H7 (cell line): ENCODE measurements at regions not wholly inside any gene's neighbourhood (a gene's known extent, or its start where the extent isn't known, plus 50 kb on each side); places are given as distances from the start of the nearest gene placed in this dataset.

Experiments
- DNase-seq: peaks from one replicate; pipeline ENCODE4 v3.0.0; 2012
- H3K27me3 ChIP-seq: 2 replicates; pipeline ENCODE4 v1.6.0; 2011; ENCODE audit warnings: mild to moderate bottlenecking, low read length; ENCODE audit not compliant: control insufficient read depth, insufficient read depth
- H3K36me3 ChIP-seq: replicated peaks from 2 replicates; pipeline ENCODE4 v1.5.1; 2011; ENCODE audit warnings: low read length; ENCODE audit not compliant: control insufficient read depth, insufficient read depth
- H3K4me3 ChIP-seq: 2 replicates; pipeline ENCODE4 v1.5.1; 2011; ENCODE audit warnings: low read depth, mild to moderate bottlenecking, control low read depth, low read length, moderate library complexity; ENCODE audit not compliant: insufficient read depth

- Histone ChIP-seq H3K4me3 (no peak overlapping the region), H3K27me3 (no peaks in the 10 kb centered on the region), H3K36me3 (no peaks in the 10 kb centered on the region)
- no peak for DNase-seq
These were observed 394.0 kb upstream of the IGFBP7 start for GRCh38 chr4:57504139-57504538.

GRCh38 chr4:57501720-57502119, 391.5 kb upstream of the IGFBP7 start:
- no peak overlapping the region for H3K4me3 ChIP-seq
- DNase-seq: peak; percentile 1
- no peaks in the 10 kb centered on the region for H3K36me3 ChIP-seq
- no peaks in the 10 kb centered on the region for H3K27me3 ChIP-seq

GRCh38 chr4:57499786-57500185, 389.6 kb upstream of the IGFBP7 start:
- Histone ChIP-seq H3K4me3 (no peak overlapping the region), H3K27me3 (no peaks in the 10 kb centered on the region), H3K36me3 (no peaks in the 10 kb centered on the region)
- no peak for DNase-seq

GRCh38 chr4:57498251-57498650, 388.1 kb upstream of the IGFBP7 start:
- Histone ChIP-seq H3K27me3 (no peaks in the 10 kb centered on the region), H3K4me3 (no peak overlapping the region), H3K36me3 (no peaks in the 10 kb centered on the region)
- no peak for DNase-seq

GRCh38 chr4:57496697-57497471, 386.7 kb upstream of the IGFBP7 start:
- DNase-seq: no peak
- Histone ChIP-seq H3K27me3 (no peaks in the 10 kb centered on the region), H3K36me3 (no peaks in the 10 kb centered on the region), H3K4me3 (no peak overlapping the region)

GRCh38 chr4:57494821-57495220, 384.6 kb upstream of the IGFBP7 start:
- H3K4me3 ChIP-seq: no peak overlapping the region
- no peak for DNase-seq
- H3K36me3 ChIP-seq: no peaks in the 10 kb centered on the region
- H3K27me3 ChIP-seq: no peaks in the 10 kb centered on the region

- Histone ChIP-seq H3K4me3 (no peak overlapping the region), H3K36me3 (no peaks in the 10 kb centered on the region), H3K27me3 (no peaks in the 10 kb centered on the region)
- DNase-seq: no peak
These were observed 382.2 kb upstream of the IGFBP7 start for GRCh38 chr4:57492251-57492878.

- DNase-seq: no peak
- Histone ChIP-seq H3K4me3 (no peak overlapping the region), H3K27me3 (no peaks in the 10 kb centered on the region), H3K36me3 (no peaks in the 10 kb centered on the region)
These were observed 381.2 kb upstream of the IGFBP7 start for GRCh38 chr4:57491388-57491787.

- DNase-seq: no peak
These were observed 380.5 kb upstream of the IGFBP7 start for GRCh38 chr4:57490520-57491255.

GRCh38 chr4:57488366-57489162, 378.4 kb upstream of the IGFBP7 start:
- Histone ChIP-seq H3K4me3 (no peak overlapping the region), H3K36me3 (no peaks in the 10 kb centered on the region), H3K27me3 (no peaks in the 10 kb centered on the region)
- no peak for DNase-seq

More at GRCh38 chr4:57490520-57491255, 380.5 kb upstream of the IGFBP7 start:
- Histone ChIP-seq H3K4me3 (no peak overlapping the region), H3K27me3 (no peaks in the 10 kb centered on the region), H3K36me3 (no peaks in the 10 kb centered on the region)

GRCh38 chr4:57475424-57475823, 365.2 kb upstream of the IGFBP7 start:
- Histone ChIP-seq H3K36me3 (no peaks in the 10 kb centered on the region), H3K27me3 (no peaks in the 10 kb centered on the region), H3K4me3 (no peak overlapping the region)
- DNase-seq: no peak

GRCh38 chr4:57465321-57466056, 355.3 kb upstream of the IGFBP7 start:
- Histone ChIP-seq H3K4me3 (no peak overlapping the region), H3K36me3 (no peaks in the 10 kb centered on the region), H3K27me3 (no peaks in the 10 kb centered on the region)
- DNase-seq: no peak

- no peak overlapping the region for H3K4me3 ChIP-seq
- H3K36me3 ChIP-seq: no peaks in the 10 kb centered on the region
- no peaks in the 10 kb centered on the region for H3K27me3 ChIP-seq
- DNase-seq: no peak
These were observed 352.7 kb upstream of the IGFBP7 start for GRCh38 chr4:57462843-57463242.

GRCh38 chr4:57460967-57461366, 350.8 kb upstream of the IGFBP7 start:
- Histone ChIP-seq H3K4me3 (no peak overlapping the region), H3K27me3 (no peaks in the 10 kb centered on the region), H3K36me3 (no peaks in the 10 kb centered on the region)
- no peak for DNase-seq
